Activated CD4-positive, alpha-beta T cell treated with anti-CD3 and anti-CD28 coated beads for 4 hours (primary cell): ENCODE measurements at regions not wholly inside any gene's neighbourhood (a gene's known extent, or its start where the extent isn't known, plus 50 kb on each side); places are given as distances from the start of the nearest gene placed in this dataset.

Experiments
- DNase-seq, 2 donors: peaks; one replicate each; pipeline ENCODE4 v3.0.0-alpha.2; 2020

DNA sequence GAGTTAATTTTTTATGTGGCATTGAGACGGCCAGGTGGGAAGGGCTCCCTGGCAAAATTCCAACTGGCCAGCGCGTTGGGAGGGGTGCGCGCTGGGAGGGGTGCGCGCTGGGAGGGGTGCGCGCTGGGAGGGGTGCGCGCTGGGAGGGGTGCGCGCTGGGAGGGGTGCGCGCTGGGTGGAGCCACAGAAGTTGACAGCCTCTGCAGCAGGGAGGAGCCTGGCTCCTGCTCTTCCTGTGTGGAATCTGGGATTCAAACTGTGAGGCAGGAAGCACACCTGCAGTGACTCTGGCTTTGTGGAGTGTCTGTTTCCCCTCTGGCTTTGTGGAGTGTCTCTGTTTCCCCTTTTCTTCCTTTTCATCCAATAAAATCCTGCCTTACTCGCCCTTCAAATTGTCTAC lies 147.9 kb upstream of the CBLN2 start:
- DNase-seq, result no peak

- no peak for DNase-seq
Measured at GRCh38 chr18:72687736-72688135, 143.6 kb upstream of the CBLN2 start.

DNA sequence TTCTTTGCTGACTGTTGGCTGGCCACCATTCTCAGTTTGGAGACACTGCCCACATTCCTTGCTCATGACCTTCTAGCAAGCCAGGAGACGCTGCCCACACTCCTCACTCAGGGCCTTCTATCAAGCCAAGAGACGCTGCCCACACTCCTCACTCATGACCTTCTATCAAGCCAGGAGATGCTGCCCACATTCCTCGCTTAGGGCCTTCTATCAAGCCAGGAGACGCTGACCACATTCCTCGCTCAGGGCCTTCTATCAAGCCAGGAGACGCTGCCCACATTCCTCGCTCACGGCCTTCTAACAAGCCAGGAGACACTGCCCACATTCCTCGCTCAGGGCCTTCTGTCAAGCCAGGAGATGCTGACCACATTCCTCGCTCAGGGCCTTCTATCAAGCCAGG lies 131.3 kb upstream of the CBLN2 start:
- DNase-seq, result no peak

GRCh38 chr18:72674710-72675109 lies 130.6 kb upstream of the CBLN2 start:
- DNase-seq, result no peak

GRCh38 chr18:72673242-72673641 lies 129.1 kb upstream of the CBLN2 start:
- DNase-seq, result no peak

DNA sequence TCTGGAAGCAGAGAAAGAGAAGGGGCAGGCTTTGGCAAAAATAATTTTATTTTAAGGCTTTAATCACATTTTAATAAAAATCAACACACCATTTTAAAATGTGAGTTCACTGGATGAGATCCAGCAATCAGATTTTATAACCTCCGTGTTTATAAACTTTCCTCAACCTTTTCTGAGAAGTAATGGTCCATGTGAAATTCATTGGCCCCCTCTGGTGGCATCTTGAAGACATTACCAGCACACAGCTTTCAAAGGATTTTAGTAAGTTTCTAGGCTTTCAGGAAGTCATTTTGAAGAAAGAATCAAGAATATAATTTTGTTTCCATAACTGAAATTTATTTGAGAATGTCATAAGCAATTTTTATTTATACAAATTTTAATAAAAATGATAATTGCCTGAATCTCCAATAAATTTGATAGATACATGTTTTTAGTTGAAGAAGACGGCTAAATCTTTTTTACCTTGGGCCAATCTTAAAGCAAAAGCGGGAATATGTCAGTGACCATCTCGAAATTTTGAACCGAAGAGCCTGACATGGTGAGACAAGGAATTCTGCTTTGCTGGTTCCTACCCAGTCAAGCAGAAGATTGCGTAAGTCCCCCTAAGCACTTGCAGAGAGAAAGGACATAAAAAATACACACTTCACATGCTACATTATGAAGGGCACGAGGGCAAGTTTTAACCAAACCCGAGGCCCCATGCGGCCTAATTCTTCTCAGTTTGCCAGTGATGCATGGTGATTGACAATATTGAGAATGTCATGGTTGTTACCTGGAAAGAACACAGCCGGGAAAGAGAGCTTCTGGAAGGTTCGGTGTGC lies 128.4 kb upstream of the CBLN2 start:
- DNase-seq, result no peak

- DNase-seq, result no peak
Measured at GRCh38 chr18:72667932-72668331, 123.8 kb upstream of the CBLN2 start.

- DNase-seq, result peak in 1 of 2 donors; percentile 6
Measured at GRCh38 chr18:72652990-72653593, 109.0 kb upstream of the CBLN2 start.

DNA sequence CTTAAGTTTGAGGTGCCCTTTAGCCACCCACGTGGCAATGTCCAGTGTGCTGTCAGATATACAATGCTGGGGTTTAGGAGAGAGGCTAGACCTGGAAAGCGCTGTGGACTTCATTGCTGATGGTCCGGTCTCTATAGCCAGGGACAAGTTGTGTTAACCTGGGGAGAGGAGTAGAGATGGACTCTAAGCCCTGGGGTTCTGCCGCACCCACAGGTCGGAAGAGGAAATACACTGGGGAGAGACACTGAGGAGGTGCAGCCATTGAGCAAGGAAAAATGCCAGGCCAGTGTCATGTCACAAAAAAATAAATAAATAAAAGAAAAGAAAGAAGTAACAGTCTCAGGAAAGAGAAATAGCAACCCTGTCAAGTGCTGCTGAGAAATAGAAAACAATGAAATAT lies 106.9 kb upstream of the CBLN2 start:
- no peak for DNase-seq

DNA sequence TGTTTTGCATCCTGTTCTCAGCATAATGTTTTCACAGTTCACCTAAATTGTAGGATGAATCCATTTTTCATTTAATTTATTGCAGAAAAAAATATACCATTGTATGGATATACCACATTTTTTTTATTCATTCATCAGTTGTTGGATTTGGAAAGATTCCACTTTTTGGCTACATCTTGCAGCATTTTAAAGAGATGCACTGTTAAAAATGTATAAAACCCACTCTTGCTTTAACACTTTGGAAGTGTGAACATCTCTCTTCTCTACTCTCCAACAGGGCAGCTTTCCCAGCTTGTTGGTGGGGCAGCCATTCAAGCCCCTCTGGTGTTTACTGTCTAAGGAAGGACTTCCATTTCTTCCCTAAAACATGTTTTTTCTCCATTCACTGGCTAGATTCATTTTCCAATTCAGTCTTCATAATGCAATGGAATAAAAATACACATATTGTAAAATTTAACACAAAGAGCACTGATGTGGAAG lies 104.4 kb upstream of the CBLN2 start:
- DNase-seq, result no peak

- DNase-seq, result no peak
Measured at GRCh38 chr18:72648079-72648478, 103.9 kb upstream of the CBLN2 start.

DNA sequence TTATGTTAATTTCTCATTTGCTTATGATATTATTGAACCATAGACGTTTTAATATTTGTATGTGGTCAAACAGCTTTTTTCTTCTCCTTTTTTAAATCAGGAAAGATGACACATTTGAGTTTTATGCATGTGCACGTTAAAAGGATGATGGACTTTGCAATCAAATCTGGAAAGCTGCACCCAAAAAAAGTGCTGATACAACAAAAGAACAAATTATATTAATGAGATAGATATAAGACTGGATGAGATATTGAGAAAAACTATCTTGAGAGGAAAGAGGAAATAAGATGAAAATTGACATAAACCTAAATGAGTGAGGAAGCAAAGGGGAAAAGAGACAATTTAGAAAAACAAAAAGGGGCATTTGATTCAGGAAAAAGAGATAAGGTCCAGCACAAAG lies 96.4 kb upstream of the CBLN2 start:
- no peak for DNase-seq

DNA sequence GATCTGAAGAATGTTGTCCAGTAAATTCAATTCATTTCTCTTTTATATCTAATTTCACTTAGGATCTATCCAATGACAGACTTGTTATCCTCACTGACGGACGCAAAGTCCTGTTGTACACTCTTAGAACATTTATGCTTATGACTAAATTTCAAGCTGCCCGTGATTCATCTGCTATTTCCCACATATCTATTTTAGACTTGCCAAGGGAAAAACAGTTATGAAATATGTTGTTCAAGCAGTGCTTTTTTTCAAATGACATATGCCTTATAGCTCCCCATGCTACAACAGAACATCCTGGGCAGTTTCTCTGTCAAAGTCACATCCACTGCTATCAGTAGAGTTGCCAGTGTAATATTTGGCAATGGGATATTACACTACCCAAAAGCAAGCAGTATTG lies 94.2 kb upstream of the CBLN2 start:
- no peak for DNase-seq

GRCh38 chr18:72637721-72638120 lies 93.6 kb upstream of the CBLN2 start:
- DNase-seq, result no peak

DNA sequence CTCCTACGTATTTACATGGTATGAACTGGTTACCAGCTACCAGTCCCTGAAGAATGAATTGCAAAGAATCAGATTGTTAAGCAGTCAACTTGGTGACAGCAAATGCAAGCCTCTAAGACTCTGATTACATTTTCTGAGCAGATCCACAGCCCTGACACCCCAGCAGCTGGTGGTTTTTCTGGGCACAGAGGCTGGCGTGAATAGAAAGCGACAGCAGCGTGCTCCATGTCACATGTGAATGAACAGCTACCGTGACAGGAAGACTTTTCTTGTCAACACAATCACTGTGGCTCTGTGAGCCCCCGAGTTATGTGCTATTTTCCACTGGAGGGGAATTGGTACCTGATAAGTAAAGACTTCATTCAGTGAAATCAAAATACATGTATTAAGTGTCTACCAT lies 93.2 kb upstream of the CBLN2 start:
- no peak for DNase-seq

DNA sequence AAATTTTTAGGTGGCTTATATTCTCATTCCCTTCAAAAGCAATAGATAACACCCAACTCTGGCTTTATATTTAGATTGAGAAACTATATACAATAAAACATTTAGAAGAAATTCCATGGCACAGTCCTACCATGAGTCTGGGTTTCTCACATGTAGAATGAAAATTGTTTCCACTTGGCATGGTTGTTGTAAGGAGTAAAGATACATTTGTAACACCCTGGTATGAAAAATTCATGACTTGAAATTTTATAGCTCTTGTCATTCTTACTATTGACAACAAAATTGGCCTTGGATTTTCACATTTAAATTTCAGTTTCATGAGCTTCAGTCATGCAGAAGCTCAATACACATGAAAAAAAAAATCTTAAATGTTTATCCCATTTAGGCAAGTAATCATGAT lies 92.5 kb upstream of the CBLN2 start:
- no peak for DNase-seq

- DNase-seq, result no peak
Measured at GRCh38 chr18:72634500-72634899, 90.4 kb upstream of the CBLN2 start.

- DNase-seq, result no peak
Measured at GRCh38 chr18:72630991-72631390, 86.8 kb upstream of the CBLN2 start.

- DNase-seq, result no peak
Measured at GRCh38 chr18:72623444-72623843, 79.3 kb upstream of the CBLN2 start.

GRCh38 chr18:72613534-72613930 lies 69.4 kb upstream of the CBLN2 start:
- no peak for DNase-seq

GRCh38 chr18:72612894-72613533 lies 68.9 kb upstream of the CBLN2 start:
- DNase-seq, result no peak

DNA sequence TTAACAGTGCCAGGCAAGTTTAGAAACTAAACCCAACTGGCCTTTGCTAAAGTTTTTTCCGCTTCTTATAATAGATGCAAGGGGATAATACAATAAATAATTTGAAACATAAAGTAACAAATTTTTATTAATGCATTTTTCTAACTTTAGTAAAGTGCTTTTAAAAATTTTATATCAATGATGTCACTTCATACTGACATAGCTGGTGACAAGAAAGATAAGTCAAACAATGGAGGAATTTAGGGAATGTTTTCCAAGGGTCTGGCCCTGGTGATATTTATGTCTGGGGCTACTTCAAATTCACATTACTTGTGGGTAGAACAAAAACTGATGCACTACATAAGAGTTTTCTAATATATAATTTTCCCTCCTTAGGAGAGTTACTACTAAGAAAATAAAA lies 61.2 kb upstream of the CBLN2 start:
- no peak for DNase-seq

DNA sequence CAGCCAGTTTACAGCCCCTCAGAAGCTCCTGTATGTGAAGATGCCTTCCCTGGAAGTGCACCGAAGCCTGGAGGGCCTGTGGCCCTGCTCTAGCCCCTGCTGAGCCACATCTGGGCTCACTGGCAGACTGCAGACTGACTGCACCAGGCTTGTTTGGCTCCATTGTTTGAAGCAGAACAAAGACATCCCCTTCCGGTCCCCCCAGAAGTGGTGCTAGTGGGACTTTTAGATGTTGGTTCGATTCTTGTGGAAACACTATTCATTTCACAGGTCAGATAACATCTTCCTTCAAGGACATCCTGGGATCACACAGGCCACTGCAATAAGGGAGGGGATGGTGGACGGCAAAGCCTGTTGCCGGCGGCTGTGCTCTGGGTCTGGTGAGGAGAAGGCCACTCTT lies 57.8 kb upstream of the CBLN2 start:
- DNase-seq, result no peak

DNA sequence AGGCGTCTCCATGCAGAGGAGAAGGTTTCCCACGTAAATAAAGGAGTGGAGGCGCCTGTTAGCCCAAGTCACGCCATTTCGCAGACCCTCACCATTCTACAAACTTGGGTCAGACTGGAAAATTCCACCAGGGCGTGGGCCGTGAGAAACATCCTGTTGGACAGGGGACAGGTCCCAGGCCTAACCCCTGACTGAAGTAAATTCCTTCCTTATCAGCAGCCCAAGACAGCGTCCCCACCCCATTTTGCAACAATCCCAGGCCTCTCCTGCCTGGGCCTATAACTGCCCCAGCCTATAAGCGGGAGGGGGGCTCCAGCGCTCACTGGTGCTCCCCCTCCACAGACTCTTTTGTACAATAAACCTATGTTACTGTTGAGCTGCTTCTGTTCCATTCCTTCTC lies 57.3 kb upstream of the CBLN2 start:
- DNase-seq, result no peak
